Small intestine (tissue), 7 donors: ENCODE measurements at regions not wholly inside any gene's neighbourhood (a gene's known extent, or its start where the extent isn't known, plus 50 kb on each side); places are given as distances from the start of the nearest gene placed in this dataset.
"Not testable (repeated sequence)": the region's sequence is repeated elsewhere in the genome, so short reads cannot be mapped to it uniquely, and the experiment has no call there.

Experiments used
- DNase-seq, 2 donors: peaks; one replicate each; pipeline versions ENCODE4 v3.0.0 to v3.0.0-alpha.2; 2013
- FAIRE-seq: peaks from 2 replicates; lab custom pipeline; 2012; peaks lifted over from hg19 to GRCh38; lab: Jason Lieb, UNC
- H3K27ac ChIP-seq, 3 donors: one replicate each; pipeline ENCODE4 v1.5.1; 2013; ENCODE audit warnings: low read length in 2 of 3, mild to moderate bottlenecking in 2 of 3, control low read depth in 1 of 3, inconsistent platforms in 1 of 3, low read depth in 1 of 3, moderate library complexity in 1 of 3
- H3K27me3 ChIP-seq, 3 donors: one replicate each; pipeline ENCODE4 v1.6.1; 2013; ENCODE audit warnings: low read length in 3 of 3, inconsistent platforms in 1 of 3; ENCODE audit not compliant: control insufficient read depth in 3 of 3, insufficient read depth in 3 of 3
- H3K36me3 ChIP-seq, 3 donors: one replicate each; pipeline ENCODE4 v1.6.1; 2013; ENCODE audit warnings: low read length in 3 of 3, inconsistent platforms in 1 of 3, low read depth in 1 of 3, mild to moderate bottlenecking in 1 of 3, moderate library complexity in 1 of 3; ENCODE audit not compliant: control insufficient read depth in 3 of 3, insufficient read depth in 2 of 3
- H3K4me1 ChIP-seq, 3 donors: one replicate each; pipeline ENCODE4 v1.6.1; 2013; ENCODE audit warnings: low read length in 2 of 3, inconsistent platforms in 1 of 3, low read depth in 1 of 3, mild to moderate bottlenecking in 1 of 3, moderate library complexity in 1 of 3; ENCODE audit not compliant: control insufficient read depth in 3 of 3, insufficient read depth in 2 of 3
- H3K4me3 ChIP-seq, 3 donors: one replicate each; pipeline ENCODE4 v1.5.1; 2013; ENCODE audit warnings: low read length in 3 of 3, control low read depth in 1 of 3, inconsistent platforms in 1 of 3, low read depth in 1 of 3, mild to moderate bottlenecking in 1 of 3, moderate library complexity in 1 of 3
- H3K9me3 ChIP-seq, 2 donors: one replicate each; pipeline ENCODE4 v1.6.1; 2013; ENCODE audit warnings: low read depth in 1 of 2, low read length in 1 of 2; ENCODE audit not compliant: control insufficient read depth in 2 of 2, insufficient read depth in 1 of 2
- WGBS, 3 donors: extraction: QIAGEN DNeasy Blood & Tissue Kit; methylation state at CpG; one replicate each; pipeline ENCODE4 v1.1.7; 2013; 5-methylcytosine and 5-hydroxymethylcytosine counted together
- donor health status: healthy with polysubstance abuse.
- donor health status: control.
- donor health status: control.
- donor health status: Bipolar disorder and iron deficiency.
- donor health status: healthy.

DNA sequence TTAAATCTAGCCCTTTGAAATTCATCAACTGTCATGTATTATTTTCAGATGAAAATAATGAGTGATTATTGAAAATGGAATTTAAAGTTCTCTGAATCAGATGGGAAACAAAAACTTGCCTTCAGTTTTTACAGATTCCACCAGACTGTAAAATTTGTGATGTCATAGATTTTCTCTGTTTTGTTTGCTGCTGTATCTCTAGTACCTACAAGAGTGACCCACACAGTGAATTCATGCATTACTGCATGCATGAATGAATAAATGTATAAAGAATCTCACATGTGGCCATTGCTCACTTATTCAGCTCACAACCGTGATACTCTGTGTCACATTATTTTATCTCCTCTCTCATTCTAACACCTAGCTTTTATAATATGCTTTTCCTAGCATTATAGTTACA lies 532.2 kb upstream of the AGA start:
- no peak for DNase-seq
- no peaks in the 10 kb centered on the region for H3K36me3 ChIP-seq
- WGBS, 3 donors = 81 to 89% (median 88%) methylated on average over 1 of the region's 1 CpG

DNA sequence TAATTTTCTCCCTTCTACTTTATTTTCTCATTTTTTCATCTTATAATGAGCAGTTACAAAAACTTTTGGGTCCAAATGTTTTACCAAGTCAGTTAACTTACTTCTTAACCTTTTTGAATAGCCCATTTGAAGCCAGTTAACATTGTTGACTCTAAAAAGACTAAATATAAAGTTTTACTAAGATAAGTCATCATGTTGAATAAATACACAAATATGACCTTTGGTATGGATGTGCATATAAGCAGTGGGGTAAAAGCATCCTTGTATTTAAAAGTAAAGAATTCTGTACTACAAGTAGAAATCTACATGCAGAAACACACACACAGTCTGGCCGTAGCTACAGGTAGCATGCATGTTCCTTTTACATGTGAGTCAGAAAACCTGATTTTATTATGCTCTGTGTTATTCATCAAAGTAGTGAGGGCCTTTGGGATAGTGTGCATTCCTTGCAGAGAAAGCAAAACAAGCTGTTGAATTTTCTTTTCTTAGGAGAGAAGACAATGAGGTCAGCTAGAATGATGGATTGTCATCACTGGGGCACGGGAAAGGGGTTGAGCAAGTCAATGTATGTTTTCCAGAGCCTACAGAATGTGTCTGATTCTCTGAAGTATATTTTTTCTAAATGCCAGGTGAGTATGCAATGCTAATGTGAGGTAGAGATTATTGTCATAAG lies 533.2 kb upstream of the AGA start:
- DNase-seq (no peak), FAIRE-seq (no peak)
- Histone ChIP-seq H3K9me3 (no peaks in the 10 kb centered on the region), H3K27me3 (no peaks in the 10 kb centered on the region), H3K4me1 (no peaks in the 10 kb centered on the region), H3K4me3 (no peak overlapping the region), H3K36me3 (no peaks in the 10 kb centered on the region), H3K27ac (no peak overlapping the region)
- 53 to 70% (median 69%) methylated on average over 2 of the region's 2 CpGs for WGBS, 3 donors

More for the DNA sequence above, 532.2 kb upstream of the AGA start:
- H3K4me3 ChIP-seq = no peak overlapping the region
- no peaks in the 10 kb centered on the region for H3K9me3 ChIP-seq
- H3K4me1 ChIP-seq = no peaks in the 10 kb centered on the region
- FAIRE-seq = no peak
- H3K27ac ChIP-seq = no peak overlapping the region
- H3K27me3 ChIP-seq = no peaks in the 10 kb centered on the region

DNA sequence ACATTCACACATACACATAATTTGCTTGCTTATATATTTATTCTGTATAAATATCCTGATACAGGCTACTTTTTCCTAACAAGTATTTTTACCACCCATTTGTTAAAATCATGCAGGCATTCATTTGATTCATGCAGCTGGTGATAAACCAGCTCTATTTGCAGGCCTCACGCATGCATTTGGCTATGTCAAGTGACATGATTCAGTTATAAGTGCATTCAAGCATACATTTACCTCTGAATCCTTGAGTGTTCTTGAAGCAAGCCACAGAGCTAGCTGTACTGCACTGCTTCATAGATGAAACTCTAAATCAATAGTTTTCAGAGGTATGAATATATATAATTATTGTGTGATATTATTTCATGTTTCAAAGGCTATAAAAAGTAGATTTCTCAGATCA lies 544.0 kb upstream of the AGA start:
- Histone ChIP-seq H3K4me1 (no peaks in the 10 kb centered on the region), H3K36me3 (no peaks in the 10 kb centered on the region), H3K9me3 (no peaks in the 10 kb centered on the region), H3K27ac (no peak overlapping the region), H3K4me3 (no peak overlapping the region), H3K27me3 (no peaks in the 10 kb centered on the region)
- FAIRE-seq (no peak), DNase-seq (no peak)
- 84 to 87% (median 86%) methylated on average over 1 of the region's 1 CpG for WGBS, 3 donors

DNA sequence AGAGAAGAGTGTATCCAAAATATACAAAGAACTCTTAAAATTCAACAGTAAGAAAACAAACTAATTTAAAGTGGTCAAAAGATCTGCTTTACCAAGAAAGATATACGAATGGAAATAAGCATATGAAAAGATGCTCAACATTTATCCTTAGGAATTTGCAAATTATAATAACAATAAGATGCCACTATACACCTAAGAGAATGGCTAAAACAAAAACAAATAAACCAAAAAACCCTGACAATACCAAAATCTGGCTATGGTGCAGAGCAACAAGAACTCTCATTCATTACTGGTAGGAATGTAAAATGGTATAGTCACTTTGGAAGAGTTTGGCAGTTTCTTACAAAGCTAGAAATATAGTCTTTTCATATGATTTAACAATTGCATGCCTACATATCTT lies 545.7 kb upstream of the AGA start:
- no peak for DNase-seq
- 72 to 87% (median 74%) methylated on average over 1 of the region's 1 CpG for WGBS, 3 donors
- Histone ChIP-seq H3K9me3 (no peaks in the 10 kb centered on the region), H3K27ac (no peak overlapping the region), H3K4me3 (no peak overlapping the region), H3K36me3 (no peaks in the 10 kb centered on the region), H3K27me3 (no peaks in the 10 kb centered on the region), H3K4me1 (no peaks in the 10 kb centered on the region)
- FAIRE-seq = no peak

DNA sequence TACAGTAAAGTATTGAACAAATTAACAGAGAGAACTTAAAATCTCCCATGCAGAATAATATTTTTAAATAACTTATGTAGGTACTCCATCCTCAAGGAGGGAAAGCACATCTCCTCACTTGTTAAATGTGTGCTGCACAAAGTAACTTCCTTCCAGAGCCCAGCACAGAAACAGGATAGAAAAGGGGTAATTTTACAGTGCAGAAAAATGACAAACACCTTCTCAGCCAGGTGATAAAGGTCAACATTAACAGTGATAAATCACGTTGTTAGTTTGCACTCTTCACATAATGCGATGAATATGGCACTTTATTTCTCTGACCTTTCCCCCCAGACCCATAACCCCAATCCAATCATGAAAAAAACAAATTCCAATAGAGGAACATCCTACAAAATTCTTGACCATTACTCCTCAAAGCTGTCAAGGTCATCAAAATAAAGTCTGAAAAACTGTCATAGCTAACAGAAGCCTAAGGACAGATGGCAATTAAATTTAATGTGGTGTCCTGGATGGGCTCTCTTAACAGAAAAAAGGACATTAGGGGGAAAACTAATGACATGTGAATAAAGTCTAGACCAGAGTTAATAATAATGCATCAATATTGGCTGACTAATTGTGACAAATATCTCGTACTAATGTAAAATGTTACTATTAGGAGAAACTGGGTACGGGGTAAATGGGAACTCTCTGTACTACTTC lies 547.4 kb upstream of the AGA start:
- Histone ChIP-seq H3K27me3 (no peaks in the 10 kb centered on the region), H3K4me3 (no peak overlapping the region), H3K27ac (no peak overlapping the region), H3K4me1 (no peaks in the 10 kb centered on the region), H3K36me3 (no peaks in the 10 kb centered on the region), H3K9me3 (no peaks in the 10 kb centered on the region)
- DNase-seq (no peak), FAIRE-seq (no peak)
- 48 to 55% (median 49%) methylated on average over 4 of the region's 4 CpGs for WGBS, 3 donors

DNA sequence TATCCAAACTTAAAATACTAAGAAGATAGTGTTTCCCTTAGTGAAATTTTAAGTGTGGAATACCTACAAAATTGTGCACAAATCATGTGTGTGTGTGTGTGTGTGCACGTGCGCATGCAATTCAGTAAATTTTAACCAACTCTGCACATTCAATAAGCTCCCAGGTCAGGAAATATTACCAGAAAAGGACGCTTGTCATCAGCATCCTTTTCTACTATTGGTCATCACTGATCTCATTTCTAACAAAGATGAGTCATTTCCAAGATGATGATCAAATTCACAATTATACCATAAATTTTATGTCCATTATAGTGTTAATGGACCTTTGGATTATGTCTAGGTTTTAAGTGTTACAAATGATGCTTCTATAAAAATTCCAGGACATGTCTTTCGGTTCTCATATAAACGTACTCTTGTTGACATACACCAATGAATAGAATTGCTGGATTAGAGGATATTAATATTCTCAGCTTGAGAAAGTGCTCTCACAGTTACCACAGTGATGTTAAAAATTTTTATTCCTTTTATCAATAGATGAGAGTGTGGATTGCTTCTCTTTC lies 560.9 kb upstream of the AGA start:
- 80 to 87% (median 80%) methylated on average over 5 of the region's 5 CpGs for whole genome bisulfite sequencing, 3 donors
- Histone ChIP-seq H3K9me3 (no peaks in the 10 kb centered on the region), H3K4me3 (no peak overlapping the region), H3K36me3 (no peaks in the 10 kb centered on the region), H3K27me3 (no peaks in the 10 kb centered on the region), H3K27ac (no peak overlapping the region), H3K4me1 (no peaks in the 10 kb centered on the region)
- no peak for DNase-seq
- no peak for FAIRE-seq

DNA sequence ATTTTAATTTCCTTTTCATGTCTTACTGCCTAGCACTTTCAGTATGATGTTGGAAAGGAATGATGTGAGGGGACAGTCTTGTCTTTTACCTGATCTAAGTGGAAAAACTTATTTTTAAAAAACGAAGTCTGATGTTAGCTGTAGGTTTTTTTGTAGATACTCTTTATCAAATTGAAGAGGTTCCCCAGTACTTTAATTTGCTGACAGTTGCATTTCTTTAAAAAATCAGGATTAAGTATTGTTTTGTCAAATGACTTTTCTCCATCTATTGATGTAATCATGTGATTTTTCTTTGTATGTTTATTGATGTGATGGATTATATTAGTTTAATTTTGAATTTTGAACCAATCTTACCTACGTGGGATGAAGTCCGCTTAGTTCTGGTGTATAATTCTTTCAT lies 568.4 kb upstream of the AGA start:
- FAIRE-seq = no peak
- WGBS, 3 donors = 72 to 73% (median 73%) methylated on average over 3 of the region's 3 CpGs
- Histone ChIP-seq H3K4me1 (no peaks in the 10 kb centered on the region), H3K27me3 (no peaks in the 10 kb centered on the region), H3K27ac (no peak overlapping the region), H3K4me3 (no peak overlapping the region), H3K9me3 (no peaks in the 10 kb centered on the region), H3K36me3 (no peaks in the 10 kb centered on the region)
- no peak for DNase-seq

DNA sequence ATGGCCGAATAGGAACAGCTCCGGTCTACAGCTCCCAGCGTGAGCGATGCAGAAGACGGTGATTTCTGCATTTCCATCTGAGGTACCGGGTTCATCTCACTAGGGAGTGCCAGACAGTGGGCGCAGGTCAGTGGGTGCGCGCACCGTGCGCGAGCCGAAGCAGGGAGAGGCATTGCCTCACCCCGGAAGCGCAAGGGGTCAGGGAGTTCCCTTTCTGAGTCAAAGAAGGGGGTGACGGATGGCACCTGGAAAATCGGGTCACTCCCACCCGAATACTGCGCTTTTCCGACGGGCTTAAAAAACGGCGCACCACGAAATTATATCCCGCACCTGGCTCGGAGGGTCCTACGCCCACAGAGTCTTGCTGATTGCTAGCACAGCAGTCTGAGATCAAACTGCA lies 572.8 kb upstream of the AGA start:
- H3K9me3 ChIP-seq, H3K4me3 ChIP-seq, H3K27ac ChIP-seq, DNase-seq, H3K27me3 ChIP-seq, H3K36me3 ChIP-seq, H3K4me1 ChIP-seq, FAIRE-seq: not testable (repeated sequence)
- 92 to 96% (median 96%) methylated on average over 25 to 26 of the region's 27 CpGs for whole genome bisulfite sequencing, 3 donors
